Neural progenitor cell (in vitro differentiated cells): ENCODE measurements at regions not wholly inside any gene's neighbourhood (a gene's known extent, or its start where the extent isn't known, plus 50 kb on each side); places are given as distances from the start of the nearest gene placed in this dataset.

Source experiments
- EZH2 ChIP-seq: fragments of 200-600 bp; sonication (generic); IDR thresholded peaks from 2 replicates; pipeline ENCODE4 v1.6.1; 2017; ENCODE audit warnings: antibody characterized with exemption, mild to moderate bottlenecking, moderate library complexity
- EZH2phosphoT487 ChIP-seq: fragments of 200-600 bp; sonication (generic); IDR thresholded peaks from 2 replicates; pipeline ENCODE4 v1.6.1; 2017; ENCODE audit warnings: antibody characterized with exemption
- TF ChIP-seq, protein P1 (sequence below): fragments of 200-600 bp; sonication (generic); IDR thresholded peaks from 2 replicates; pipeline ENCODE4 v1.5.1; 2017; ENCODE audit warnings: antibody characterized with exemption, mild to moderate bottlenecking

DNA sequence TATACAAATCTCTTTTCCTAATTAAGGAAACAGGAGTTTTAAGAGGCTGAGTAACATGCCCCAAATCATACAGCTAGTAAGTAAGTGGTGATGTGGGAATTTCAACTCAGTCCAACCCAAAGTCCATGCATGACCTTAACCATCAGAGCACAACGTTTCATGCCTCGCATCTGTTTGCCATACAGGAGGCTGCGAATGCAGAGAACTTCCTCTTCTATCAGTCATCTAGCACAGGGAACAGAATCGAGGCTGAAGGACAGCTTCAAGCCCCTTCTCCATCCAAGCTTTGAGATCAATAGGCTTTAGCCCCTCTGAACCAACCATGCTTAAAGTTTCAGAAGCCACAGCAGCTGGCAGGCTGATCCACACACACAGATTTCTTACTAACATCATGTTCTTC lies 113.2 kb downstream of the MAFB start:
- no peak for TF ChIP-seq EZH2
- TF ChIP-seq, protein P1, sequence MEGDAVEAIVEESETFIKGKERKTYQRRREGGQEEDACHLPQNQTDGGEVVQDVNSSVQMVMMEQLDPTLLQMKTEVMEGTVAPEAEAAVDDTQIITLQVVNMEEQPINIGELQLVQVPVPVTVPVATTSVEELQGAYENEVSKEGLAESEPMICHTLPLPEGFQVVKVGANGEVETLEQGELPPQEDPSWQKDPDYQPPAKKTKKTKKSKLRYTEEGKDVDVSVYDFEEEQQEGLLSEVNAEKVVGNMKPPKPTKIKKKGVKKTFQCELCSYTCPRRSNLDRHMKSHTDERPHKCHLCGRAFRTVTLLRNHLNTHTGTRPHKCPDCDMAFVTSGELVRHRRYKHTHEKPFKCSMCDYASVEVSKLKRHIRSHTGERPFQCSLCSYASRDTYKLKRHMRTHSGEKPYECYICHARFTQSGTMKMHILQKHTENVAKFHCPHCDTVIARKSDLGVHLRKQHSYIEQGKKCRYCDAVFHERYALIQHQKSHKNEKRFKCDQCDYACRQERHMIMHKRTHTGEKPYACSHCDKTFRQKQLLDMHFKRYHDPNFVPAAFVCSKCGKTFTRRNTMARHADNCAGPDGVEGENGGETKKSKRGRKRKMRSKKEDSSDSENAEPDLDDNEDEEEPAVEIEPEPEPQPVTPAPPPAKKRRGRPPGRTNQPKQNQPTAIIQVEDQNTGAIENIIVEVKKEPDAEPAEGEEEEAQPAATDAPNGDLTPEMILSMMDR = no peak
- TF ChIP-seq EZH2phosphoT487 = no peak
